Endothelial cell of hepatic sinusoid (primary cell): ENCODE measurements at regions not wholly inside any gene's neighbourhood (a gene's known extent, or its start where the extent isn't known, plus 50 kb on each side); places are given as distances from the start of the nearest gene placed in this dataset.
"Not testable (repeated sequence)": the region's sequence is repeated elsewhere in the genome, so short reads cannot be mapped to it uniquely, and the experiment has no call there.

Experiments used
- in situ Hi-C: cut with HindIII; loops from 2 replicates; pipeline ENCODE4 v1.10.0; 2017; ENCODE audit warnings: low sequenced_read_pairs

GRCh38 chr6:135647521-135647920 is 150.0 kb upstream of the AHI1 start:
- in situ Hi-C loops, result no loop called here

DNA sequence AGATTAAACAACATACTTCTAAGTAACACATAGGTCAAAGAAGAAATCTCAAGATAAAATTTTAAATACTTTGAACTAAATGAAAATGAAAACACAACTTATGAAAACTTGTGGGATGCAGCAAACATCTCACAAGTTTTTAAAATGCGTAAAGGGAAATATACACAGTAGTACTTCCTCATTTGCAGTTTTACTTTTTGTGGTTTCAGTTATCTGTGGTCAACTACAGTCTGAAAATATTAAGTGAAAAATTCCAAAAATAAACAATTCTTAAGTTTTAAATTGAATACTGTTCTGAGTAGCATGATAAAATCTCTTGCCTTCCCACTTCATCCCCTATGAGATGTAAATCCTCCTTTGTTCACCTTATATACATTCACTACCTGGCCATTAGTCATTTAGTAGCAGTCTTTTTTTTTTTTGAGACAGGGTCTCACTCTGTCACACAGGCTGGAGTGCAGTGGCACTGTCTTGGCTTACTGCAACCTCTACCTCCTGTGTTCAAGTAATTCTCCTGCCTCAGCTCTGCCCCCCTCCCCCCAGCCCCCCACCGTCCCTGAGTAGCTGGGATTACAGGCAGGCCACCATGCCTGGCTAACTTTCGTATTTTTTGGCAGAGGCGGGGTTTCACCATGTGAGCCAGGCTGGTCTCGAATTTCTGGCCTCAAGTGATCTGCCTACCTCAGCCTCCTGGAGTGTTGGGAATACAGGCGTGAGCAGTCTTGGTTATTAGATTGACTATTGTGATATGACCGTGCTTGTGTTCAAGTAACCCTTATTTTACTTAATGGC is 154.6 kb upstream of the AHI1 start:
- in situ Hi-C loops, result no loop called here

- in situ Hi-C loops, result no loop called here
Observed at GRCh38 chr6:135655055-135655454, 157.5 kb upstream of the AHI1 start.

DNA sequence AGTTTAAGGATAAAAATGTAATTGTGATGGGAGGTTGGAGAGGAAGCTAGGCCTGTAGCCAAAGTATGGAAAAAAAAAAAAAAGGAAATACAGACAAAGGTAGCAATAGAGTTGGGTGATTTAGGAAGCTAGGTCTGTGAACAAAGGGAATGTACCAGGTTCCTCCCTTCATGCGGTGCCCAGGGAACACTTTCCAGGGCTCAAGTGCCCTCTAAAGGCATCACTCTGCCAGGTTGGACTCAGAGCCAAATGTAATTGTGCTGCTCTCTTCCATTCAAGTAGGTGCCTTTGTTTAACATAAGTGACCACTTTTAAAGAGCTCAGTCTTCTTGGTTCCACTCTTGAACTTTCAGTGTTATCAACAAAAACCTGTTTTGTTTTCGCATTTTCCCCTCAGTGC is 159.7 kb upstream of the AHI1 start:
- in situ Hi-C loops, result no loop called here

DNA sequence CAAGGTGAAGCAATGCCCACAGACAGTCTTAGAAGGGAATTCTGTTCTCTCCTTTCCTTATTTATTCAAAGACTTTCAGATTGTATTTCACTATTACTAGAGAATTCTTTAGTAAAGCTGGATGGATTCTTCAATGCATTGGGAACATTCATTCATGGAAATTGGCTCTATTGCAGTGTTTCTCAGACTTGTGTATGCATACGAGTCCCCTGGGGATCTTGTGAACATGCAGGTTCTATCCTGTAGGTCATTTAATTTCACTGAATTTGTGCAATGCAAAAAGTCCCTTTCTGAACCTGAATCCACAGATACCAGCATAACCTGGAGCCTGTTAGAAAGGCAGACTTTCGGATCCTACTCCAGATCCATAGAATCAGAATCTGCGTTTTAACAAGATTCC is 160.9 kb upstream of the AHI1 start:
- in situ Hi-C loops, result no loop called here

- in situ Hi-C loops, result no loop called here
Observed at GRCh38 chr6:135658916-135659315, 161.4 kb upstream of the AHI1 start.

DNA sequence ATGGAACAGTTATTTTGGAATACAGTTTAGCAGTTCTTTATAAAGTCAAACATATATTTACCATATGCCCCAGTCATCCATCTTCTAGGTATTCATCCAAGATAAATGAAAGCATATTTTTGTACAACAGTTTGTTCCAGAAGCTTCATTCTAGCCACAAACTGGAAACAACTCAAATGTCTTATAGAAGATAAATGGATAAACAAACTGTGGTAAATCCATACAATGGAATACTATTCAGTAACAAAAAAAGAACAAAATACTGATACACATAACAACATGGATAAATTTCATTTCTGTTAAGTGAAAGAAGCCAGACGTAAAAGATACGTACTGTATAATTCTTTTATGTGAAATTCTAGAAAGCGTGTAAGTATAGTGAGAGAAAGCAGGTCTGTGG is 167.0 kb upstream of the AHI1 start:
- in situ Hi-C loops, result no loop called here

- in situ Hi-C loops, result no loop called here
Observed at GRCh38 chr6:135665935-135666334, 168.4 kb upstream of the AHI1 start.

- in situ Hi-C loops, result no loop called here
Observed at GRCh38 chr6:135667691-135668455, 170.3 kb upstream of the AHI1 start.

DNA sequence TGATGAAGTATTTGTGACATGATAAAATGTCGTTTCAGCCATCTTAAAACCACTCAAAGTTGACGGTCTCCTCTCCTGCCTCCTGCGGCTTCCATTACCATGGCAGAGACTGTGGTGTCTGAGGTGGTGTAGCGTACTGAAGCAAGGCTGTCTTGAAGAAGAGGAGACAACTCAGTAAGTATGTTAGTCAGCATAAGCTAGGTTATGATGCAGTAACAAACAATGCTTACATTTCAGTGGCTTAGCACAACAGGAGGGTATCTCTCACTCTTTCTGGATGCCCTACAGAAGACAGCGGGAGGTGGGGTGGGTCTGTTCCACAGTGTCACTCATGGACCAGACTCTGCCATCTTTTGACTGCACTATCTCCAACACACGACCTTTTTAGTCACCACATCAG is 174.7 kb upstream of the AHI1 start:
- in situ Hi-C loops, result no loop called here

DNA sequence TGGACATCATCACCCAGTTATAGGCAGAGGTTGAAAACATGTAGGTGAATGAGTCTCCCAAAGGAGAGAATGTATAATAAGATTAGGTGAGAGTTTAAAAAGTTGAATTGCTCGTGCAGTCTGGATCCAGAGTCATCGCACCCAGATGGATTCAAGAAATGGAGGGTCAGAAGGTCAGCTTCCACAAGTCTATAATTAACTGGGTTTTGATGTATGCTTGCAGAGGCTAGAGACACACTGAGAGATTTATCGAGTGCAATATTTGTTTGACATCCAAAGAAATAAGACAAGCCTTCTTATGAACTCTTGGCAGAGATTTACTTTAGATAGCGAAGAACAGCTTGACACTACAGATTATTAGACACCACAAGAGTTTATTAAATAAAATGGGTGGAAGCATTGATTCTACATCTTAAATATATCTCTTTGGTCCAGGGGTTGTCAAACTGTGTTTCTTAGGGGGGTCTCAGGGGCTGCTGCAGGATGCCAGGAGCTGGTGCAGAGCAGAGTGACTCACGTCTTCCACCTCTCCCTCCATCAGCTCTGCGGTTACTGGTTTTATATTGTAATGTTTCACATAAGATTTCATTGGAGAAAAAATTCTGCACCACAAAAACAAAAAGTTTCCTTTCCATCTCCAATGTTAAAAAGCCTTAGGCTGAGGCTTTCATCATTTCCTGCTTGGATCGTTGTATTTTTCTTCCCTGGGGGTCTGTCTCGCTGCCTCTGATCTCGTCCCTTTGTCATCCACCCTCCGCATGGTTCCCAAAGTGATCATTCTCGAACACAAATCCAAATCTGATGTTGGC is 176.2 kb upstream of the AHI1 start:
- in situ Hi-C loops, result no loop called here

DNA sequence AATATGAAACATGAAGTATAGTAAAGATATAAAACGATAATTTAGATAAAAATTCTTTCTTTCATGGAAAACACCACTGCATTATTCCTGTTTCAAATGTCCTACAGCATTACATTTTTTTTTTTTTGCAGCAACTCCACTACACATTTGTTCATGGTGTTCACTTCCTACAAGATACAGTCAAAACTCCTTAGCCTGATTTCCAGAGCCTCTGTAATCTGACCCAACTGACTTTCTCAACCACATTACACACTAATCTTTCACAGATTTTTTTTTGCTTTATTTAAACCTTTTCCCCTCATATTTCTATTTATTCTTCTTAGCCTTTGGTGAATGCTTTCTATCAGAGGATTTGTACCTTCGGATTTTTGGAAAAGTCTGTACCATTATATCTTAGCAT is 176.5 kb upstream of the PDE7B start:
- in situ Hi-C loops, result no loop called here

GRCh38 chr6:135675862-135676261 is 175.6 kb upstream of the PDE7B start:
- in situ Hi-C loops, result no loop called here

DNA sequence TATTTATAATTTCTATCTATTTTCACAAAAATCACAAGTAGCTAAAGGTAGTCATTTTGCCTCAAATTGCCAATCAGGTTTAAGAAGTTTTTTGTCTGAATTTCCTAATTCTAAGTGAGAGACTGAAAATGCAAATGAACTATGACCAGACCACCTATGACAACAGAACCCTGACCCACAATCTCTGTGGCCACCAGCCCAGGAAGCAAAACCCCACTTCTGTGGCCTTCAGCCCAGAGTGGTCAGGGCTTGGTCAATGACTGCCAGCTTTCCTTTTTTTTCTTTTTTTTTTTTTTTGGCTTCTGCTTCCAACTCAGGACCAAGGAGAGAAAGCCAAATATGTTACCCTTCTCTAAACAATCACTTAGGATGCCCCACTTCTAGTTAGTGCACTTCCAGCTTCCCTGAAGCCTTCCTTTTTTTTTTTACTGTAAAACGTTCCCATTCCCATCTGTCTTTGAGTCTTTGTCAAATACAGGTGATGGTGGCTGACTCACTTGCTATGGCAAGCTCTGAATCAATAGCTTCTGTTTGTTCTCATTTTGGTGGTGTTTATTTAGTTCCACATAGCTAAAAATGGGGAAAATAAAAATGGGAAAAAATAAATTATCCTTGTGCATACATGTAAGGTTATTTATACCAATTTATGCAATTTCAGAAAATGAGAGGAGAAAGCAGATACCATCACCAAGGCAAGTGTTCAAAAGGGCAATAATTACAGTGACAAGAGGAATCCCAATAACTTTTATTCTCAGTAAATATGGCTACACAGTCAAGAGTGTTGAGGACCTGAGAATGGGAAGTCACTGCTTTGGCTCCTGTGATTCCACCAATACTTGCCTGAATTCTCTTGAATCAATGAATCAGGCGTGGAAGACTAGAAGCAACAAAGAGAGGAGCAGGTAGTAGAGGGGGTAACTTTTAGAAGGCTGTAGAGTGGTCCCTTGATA is 170.3 kb upstream of the PDE7B start:
- in situ Hi-C loops, result no loop called here

- in situ Hi-C loops, result no loop called here
Observed at GRCh38 chr6:135686784-135687301, 164.7 kb upstream of the PDE7B start.

DNA sequence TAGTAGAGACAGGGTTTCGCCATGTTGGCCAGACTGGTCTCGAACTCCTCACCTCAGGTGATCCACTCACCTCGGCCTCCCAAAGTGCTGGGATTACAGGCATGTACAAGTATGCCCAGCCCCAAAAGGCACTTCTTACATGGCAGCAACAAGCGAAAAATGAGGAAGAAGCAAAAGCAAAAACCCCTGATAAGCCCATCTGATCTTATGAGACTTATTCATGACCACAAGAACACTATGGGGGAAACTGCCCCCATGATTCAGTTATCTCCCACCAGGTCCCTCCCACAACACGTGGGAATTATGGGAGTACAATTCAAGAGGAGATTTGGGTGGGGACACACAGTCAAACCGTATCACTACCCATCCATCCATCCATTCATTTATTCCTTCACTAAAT is 163.0 kb upstream of the PDE7B start:
- in situ Hi-C loops, result not testable (repeated sequence)

GRCh38 chr6:135692426-135692825 is 159.1 kb upstream of the PDE7B start:
- in situ Hi-C loops, result loop anchor here (10.0 kb wide), 1 partner anchor 512 kb away; no protein-coding TSS in a partner anchor

- in situ Hi-C loops, result loop anchor here (10.0 kb wide), 1 partner anchor 511 kb away; no protein-coding TSS in a partner anchor
Observed at GRCh38 chr6:135693811-135694370, 157.6 kb upstream of the PDE7B start.

DNA sequence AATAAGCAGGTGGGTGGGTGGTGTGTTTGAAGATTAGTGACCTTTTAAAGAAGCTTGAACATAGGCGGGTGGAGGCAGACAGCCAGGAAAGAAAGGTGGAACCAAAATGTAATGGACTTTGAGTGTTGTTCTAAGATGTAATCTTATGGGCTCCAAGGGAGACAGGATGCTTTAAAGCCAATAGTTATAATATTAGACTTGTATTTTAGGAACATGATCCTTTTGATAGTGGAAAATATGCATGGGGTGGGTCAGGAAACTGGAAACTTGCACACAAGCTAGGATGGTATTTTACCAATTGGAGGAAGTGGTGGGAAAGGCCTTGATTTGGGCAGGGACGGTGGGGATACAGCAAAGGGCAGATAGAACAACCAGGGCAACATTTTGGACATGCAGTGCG is 151.8 kb upstream of the PDE7B start:
- in situ Hi-C loops, result loop anchor here (10.0 kb wide), 1 partner anchor 505 kb away; no protein-coding TSS in a partner anchor

- in situ Hi-C loops, result no loop called here
Observed at GRCh38 chr6:135701426-135701825, 150.1 kb upstream of the PDE7B start.
